PC-3 (cell line): ENCODE measurements at regions not wholly inside any gene's neighbourhood (a gene's known extent, or its start where the extent isn't known, plus 50 kb on each side); places are given as distances from the start of the nearest gene placed in this dataset.

Experiments
- ATAC-seq: fragments of 200-7000 bp; cut with Tn5 transposase; 2 replicates; pipeline ENCODE4 v1.9.1; 2020; ENCODE audit warnings: mild to moderate bottlenecking, moderate library complexity
- BruUV-seq: library from RNA; stranded (reverse); fragments of 400-500 nt; replicated peaks from 2 replicates; lab custom pipeline; 2021; lab: Mats Ljungman, UMichigan
- CTCF ChIA-PET: fragments of 300-600 bp; sonication (Branson Sonifier 250); formaldehyde crosslinking; loops from one replicate; lab custom pipeline; 2022; ENCODE audit warnings: antibody characterized with exemption; lab: Charles Lee
- POLR2A ChIA-PET: fragments of 300-600 bp; sonication (Branson Sonifier 250); formaldehyde crosslinking; loops from one replicate; lab custom pipeline; 2022; ENCODE audit warnings: antibody characterized with exemption; ENCODE audit not compliant: unreplicated experiment; lab: Charles Lee
- DNase-seq: peaks from one replicate; pipeline ENCODE4 v3.0.0-alpha.2; 2015
- H2AFZ ChIP-seq: fragments of 300-600 bp; sonication (generic); 2 replicates; pipeline ENCODE4 v1.6.0; 2016; ENCODE audit warnings: antibody characterized with exemption, low read length
- H3F3A ChIP-seq: fragments of 300-600 bp; sonication (generic); one replicate; pipeline ENCODE4 v1.6.0; 2017; ENCODE audit warnings: antibody characterized with exemption, low read length, control low read depth, mild to moderate bottlenecking; ENCODE audit not compliant: unreplicated experiment
- H3K27ac ChIP-seq: fragments of 300-600 bp; sonication (generic); 2 replicates; pipeline ENCODE4 v1.5.1; 2016; ENCODE audit warnings: mild to moderate bottlenecking, low read length
- H3K27me3 ChIP-seq: fragments of 300-600 bp; sonication (generic); 2 replicates; pipeline ENCODE4 v1.6.1; 2016; ENCODE audit warnings: low read length, mixed read lengths
- H3K36me3 ChIP-seq: fragments of 300-600 bp; sonication (generic); 2 replicates; pipeline ENCODE4 v1.6.1; 2016; ENCODE audit warnings: low read depth, mixed run types, low read length, mixed read lengths
- H3K4me1 ChIP-seq: fragments of 300-600 bp; sonication (generic); 2 replicates; pipeline ENCODE4 v1.5.1; 2016; ENCODE audit warnings: low read length; ENCODE audit not compliant: insufficient read depth
- H3K4me2 ChIP-seq: fragments of 300-600 bp; sonication (generic); 2 replicates; pipeline ENCODE4 v1.6.0; 2016; ENCODE audit warnings: low read length
- H3K4me3 ChIP-seq: fragments of 300-600 bp; sonication (generic); 2 replicates; pipeline ENCODE4 v1.5.1; 2016; ENCODE audit warnings: mild to moderate bottlenecking, low read length, mixed read lengths
- H3K79me2 ChIP-seq: fragments of 300-600 bp; sonication (generic); 2 replicates; pipeline ENCODE4 v1.6.1; 2017; ENCODE audit warnings: low read length, mixed read lengths
- H3K9ac ChIP-seq: fragments of 300-600 bp; sonication (generic); 2 replicates; pipeline ENCODE4 v1.6.0; 2016; ENCODE audit warnings: mild to moderate bottlenecking, low read length
- H3K9me2 ChIP-seq: fragments of 300-600 bp; sonication (generic); replicated peaks from 2 replicates; pipeline ENCODE4 v1.6.1; 2016; ENCODE audit warnings: mixed run types, low read length, mixed read lengths
- H3K9me3 ChIP-seq: fragments of 300-600 bp; sonication (generic); 2 replicates; pipeline ENCODE4 v1.6.1; 2016; ENCODE audit warnings: low read length, mixed read lengths
- H4K20me1 ChIP-seq: fragments of 300-600 bp; sonication (generic); 2 replicates; pipeline ENCODE4 v1.6.1; 2016; ENCODE audit warnings: low read length, mixed read lengths
- CTCF ChIP-seq: fragments of 300-600 bp; sonication (generic); conservative IDR thresholded peaks from 2 replicates; pipeline ENCODE4 v1.5.1; 2017; ENCODE audit warnings: antibody characterized with exemption, low read depth, mild to moderate bottlenecking, low read length
- EZH2 ChIP-seq: fragments of 300-600 bp; sonication (generic); IDR thresholded peaks from one replicate; pipeline ENCODE4 v1.6.1; 2017; ENCODE audit warnings: antibody characterized with exemption, mild to moderate bottlenecking, low read length; ENCODE audit not compliant: unreplicated experiment
- EZH2phosphoT487 ChIP-seq: fragments of 300-600 bp; sonication (generic); IDR thresholded peaks from 2 replicates; pipeline ENCODE4 v1.6.1; 2018; ENCODE audit warnings: mild to moderate bottlenecking, antibody characterized with exemption, low read length, borderline replicate concordance
- intact Hi-C: fragments of 100-400 bp; cut with micrococcal nuclease; formaldehyde crosslinking; loops from 2 replicates; pipeline ENCODE4 v1.9.0; 2023

- intact Hi-C loops, result no loop called here
- CTCF ChIA-PET, result no interaction called here
- BruUV-seq, result no TSS peak
These were observed 164.1 kb downstream of the PHETA1 start for GRCh38 chr12:111204788-111205241.

GRCh38 chr12:111203969-111204368 lies 164.9 kb downstream of the PHETA1 start:
- Histone ChIP-seq H3K9me2 (no peaks in the 10 kb centered on the region), H3K9me3 (no peaks in the 10 kb centered on the region), H3K4me3 (no peak overlapping the region), H3K27ac (no peak overlapping the region), H3K9ac (no peak overlapping the region), H4K20me1 (no peaks in the 10 kb centered on the region), H3K79me2 (no peaks in the 10 kb centered on the region), H3K4me1 (no peaks in the 10 kb centered on the region), H3K36me3 (no peaks in the 10 kb centered on the region), H3K4me2 (no peak overlapping the region), H3F3A (no peaks in the 10 kb centered on the region), H2AFZ (no peak overlapping the region), H3K27me3 (peaks cover 79% of the 10 kb centered on the region)
- intact Hi-C loops, result no loop called here
- ChIA-PET CTCF (no interaction called here), POLR2A (no interaction called here)
- no peak for TF ChIP-seq EZH2
- TF ChIP-seq EZH2phosphoT487, result no peak
- no peak for TF ChIP-seq CTCF
- no peak for ATAC-seq
- no TSS peak for BruUV-seq
- DNase-seq, result no peak

More at GRCh38 chr12:111204788-111205241, 164.1 kb downstream of the PHETA1 start:
- ATAC-seq (no peak), DNase-seq (no peak)
- no peak for TF ChIP-seq EZH2
- TF ChIP-seq EZH2phosphoT487, result no peak
- no peak for TF ChIP-seq CTCF
- no peak overlapping the region for H3K4me3 ChIP-seq
- H3F3A ChIP-seq, result no peaks in the 10 kb centered on the region
- no peaks in the 10 kb centered on the region for H3K79me2 ChIP-seq
- no peak overlapping the region for H3K27ac ChIP-seq
- H3K9ac ChIP-seq, result no peak overlapping the region
- peaks cover 87% of the 10 kb centered on the region for H3K27me3 ChIP-seq
- H3K36me3 ChIP-seq, result no peaks in the 10 kb centered on the region
- no peak overlapping the region for H3K4me2 ChIP-seq
- H3K4me1 ChIP-seq, result no peaks in the 10 kb centered on the region
- POLR2A ChIA-PET, result no interaction called here
- no peak overlapping the region for H2AFZ ChIP-seq
- no peaks in the 10 kb centered on the region for H4K20me1 ChIP-seq
- H3K9me3 ChIP-seq, result no peaks in the 10 kb centered on the region
- no peaks in the 10 kb centered on the region for H3K9me2 ChIP-seq

- Histone ChIP-seq H3K79me2 (no peaks in the 10 kb centered on the region), H3K9me2 (no peaks in the 10 kb centered on the region), H2AFZ (no peak overlapping the region), H3K27me3 (peaks cover 73% of the 10 kb centered on the region), H3K4me3 (no peak overlapping the region), H3K4me1 (no peaks in the 10 kb centered on the region), H3K9me3 (no peaks in the 10 kb centered on the region), H3F3A (no peaks in the 10 kb centered on the region), H3K4me2 (no peak overlapping the region), H3K36me3 (no peaks in the 10 kb centered on the region), H3K27ac (no peak overlapping the region), H4K20me1 (no peaks in the 10 kb centered on the region), H3K9ac (no peak overlapping the region)
- BruUV-seq, result no TSS peak
- intact Hi-C loops, result no loop called here
- ChIA-PET CTCF (no interaction called here), POLR2A (no interaction called here)
- DNase-seq, result no peak
- no peak for TF ChIP-seq EZH2
- no peak for TF ChIP-seq EZH2phosphoT487
- TF ChIP-seq CTCF, result no peak
- no peak for ATAC-seq
These were observed 165.4 kb downstream of the PHETA1 start for GRCh38 chr12:111203446-111203845.
